Neural cell (in vitro differentiated cells): ENCODE measurements at regions not wholly inside any gene's neighbourhood (a gene's known extent, or its start where the extent isn't known, plus 50 kb on each side); places are given as distances from the start of the nearest gene placed in this dataset.
"Not testable (repeated sequence)": the region's sequence is repeated elsewhere in the genome, so short reads cannot be mapped to it uniquely, and the experiment has no call there.

Experiments used
- H2AFZ ChIP-seq: fragments of 200-600, 300-800 bp; sonication (generic), shearing (Covaris generic); 2 replicates; pipeline ENCODE4 v1.6.0; 2014; ENCODE audit warnings: low read depth, mild to moderate bottlenecking, antibody characterized with exemption, low read length, moderate library complexity
- H3F3A ChIP-seq: fragments of 200-600 bp; shearing (Covaris generic); 2 replicates; pipeline ENCODE4 v1.6.1; 2016; ENCODE audit warnings: mild to moderate bottlenecking, moderate library complexity, mixed read lengths, antibody characterized with exemption, low read length; ENCODE audit not compliant: insufficient read depth, poor library complexity, severe bottlenecking
- H3K27ac ChIP-seq: fragments of 200-600, 300-800 bp; sonication (generic), shearing (Covaris generic); 2 replicates; pipeline ENCODE4 v1.5.1; 2014; ENCODE audit warnings: mild to moderate bottlenecking, low read length, moderate library complexity
- H3K27me3 ChIP-seq: fragments of 300-800, 200-600 bp; sonication (generic), shearing (Covaris generic); 2 replicates; pipeline ENCODE4 v1.6.0; 2014; ENCODE audit warnings: mild to moderate bottlenecking, low read depth, low read length, moderate library complexity; ENCODE audit not compliant: insufficient read depth
- H3K36me3 ChIP-seq: fragments of 300-800, 200-600 bp; sonication (generic), shearing (Covaris generic); 2 replicates; pipeline ENCODE4 v1.5.1; 2014; ENCODE audit warnings: mild to moderate bottlenecking, antibody characterized with exemption, low read length, moderate library complexity; ENCODE audit not compliant: insufficient read depth
- H3K4me2 ChIP-seq: fragments of 300-800, 200-600 bp; sonication (generic), shearing (Covaris generic); 2 replicates; pipeline ENCODE4 v1.6.0; 2014; ENCODE audit warnings: mild to moderate bottlenecking, low read length
- H3K4me3 ChIP-seq: fragments of 300-800, 200-600 bp; sonication (generic), shearing (Covaris generic); 2 replicates; pipeline ENCODE4 v1.5.1; 2014; ENCODE audit warnings: mild to moderate bottlenecking, low read length, moderate library complexity
- H3K79me2 ChIP-seq: fragments of 200-600 bp; shearing (Covaris generic); replicated peaks from 2 replicates; pipeline ENCODE4 v1.6.0; 2014; ENCODE audit warnings: mild to moderate bottlenecking, low read length, moderate library complexity; ENCODE audit not compliant: insufficient read depth
- H3K9ac ChIP-seq: fragments of 300-800, 200-600 bp; sonication (generic), shearing (Covaris generic); 2 replicates; pipeline ENCODE4 v1.6.1; 2016; ENCODE audit warnings: mild to moderate bottlenecking, low read length, mixed read lengths
- H3K9me2 ChIP-seq: fragments of 200-600 bp; shearing (Covaris generic); 2 replicates; pipeline ENCODE4 v1.6.1; 2016; ENCODE audit warnings: mild to moderate bottlenecking, low read length, mixed read lengths; ENCODE audit not compliant: insufficient read depth
- H3K9me3 ChIP-seq: fragments of 200-600, 300-800 bp; sonication (generic), shearing (Covaris generic); 2 replicates; pipeline ENCODE4 v1.6.1; 2016; ENCODE audit warnings: mild to moderate bottlenecking, mixed run types, low read length, moderate library complexity, mixed read lengths
- H4K20me1 ChIP-seq: fragments of 200-600 bp; shearing (Covaris generic); 2 replicates; pipeline ENCODE4 v1.6.1; 2016; ENCODE audit warnings: mild to moderate bottlenecking, mixed run types; ENCODE audit not compliant: insufficient read depth
- CTCF ChIP-seq: fragments of 450-650 bp; IDR thresholded peaks from 2 replicates; pipeline ENCODE4 v1.5.1; 2014; ENCODE audit warnings: antibody characterized with exemption, mild to moderate bottlenecking, moderate library complexity; ENCODE audit not compliant: poor library complexity, severe bottlenecking
- EP300 ChIP-seq: fragments of 450-650 bp; conservative IDR thresholded peaks from 2 replicates; pipeline ENCODE4 v1.6.1; 2014; ENCODE audit warnings: antibody characterized with exemption, mild to moderate bottlenecking, moderate library complexity; ENCODE audit not compliant: poor library complexity, severe bottlenecking
- EZH2 ChIP-seq: fragments of 200-600, 300-800 bp; shearing (Covaris generic), sonication (generic); IDR thresholded peaks from 2 replicates; pipeline ENCODE4 v1.6.1; 2014; ENCODE audit warnings: antibody characterized with exemption, low read length, borderline replicate concordance, mild to moderate bottlenecking; ENCODE audit not compliant: insufficient read depth, poor library complexity, severe bottlenecking
- MXI1 ChIP-seq: fragments of 450-650 bp; conservative IDR thresholded peaks from 2 replicates; pipeline ENCODE4 v1.6.1; 2014; ENCODE audit warnings: antibody characterized with exemption, mild to moderate bottlenecking; ENCODE audit not compliant: poor library complexity, severe bottlenecking
- POLR2AphosphoS5 ChIP-seq: IDR thresholded peaks from 2 replicates; pipeline ENCODE4 v1.6.1; 2012
- RAD21 ChIP-seq: fragments of 450-650 bp; conservative IDR thresholded peaks from 2 replicates; pipeline ENCODE4 v1.6.1; 2014; ENCODE audit warnings: antibody characterized with exemption, mild to moderate bottlenecking, moderate library complexity
- SMC3 ChIP-seq: fragments of 450-650 bp; conservative IDR thresholded peaks from 2 replicates; pipeline ENCODE4 v1.6.1; 2014; ENCODE audit warnings: antibody characterized with exemption, mild to moderate bottlenecking, moderate library complexity; ENCODE audit not compliant: poor library complexity
- TAF1 ChIP-seq: IDR thresholded peaks from 2 replicates; pipeline ENCODE4 v1.6.1; 2012; ENCODE audit warnings: low read depth
- TF ChIP-seq, protein P1 (sequence below): IDR thresholded peaks from 2 replicates; pipeline ENCODE4 v1.6.1; 2012; ENCODE audit warnings: borderline replicate concordance

GRCh38 chr4:66930206-66930605 is 615.1 kb downstream of the CENPC start:
- Histone ChIP-seq H3K4me2 (no peak overlapping the region), H3K9me2 (no peaks in the 10 kb centered on the region), H4K20me1 (no peaks in the 10 kb centered on the region), H3K27me3 (no peaks in the 10 kb centered on the region), H3K79me2 (no peaks in the 10 kb centered on the region), H2AFZ (no peak overlapping the region), H3K36me3 (no peaks in the 10 kb centered on the region), H3F3A (no peaks in the 10 kb centered on the region), H3K9ac (no peak overlapping the region), H3K9me3 (no peaks in the 10 kb centered on the region), H3K4me3 (no peak overlapping the region), H3K27ac (no peak overlapping the region)
- TF ChIP-seq SMC3, result no peak
- no peak for TF ChIP-seq EZH2
- no peak for TF ChIP-seq POLR2AphosphoS5
- no peak for TF ChIP-seq MXI1
- TF ChIP-seq, protein P1, sequence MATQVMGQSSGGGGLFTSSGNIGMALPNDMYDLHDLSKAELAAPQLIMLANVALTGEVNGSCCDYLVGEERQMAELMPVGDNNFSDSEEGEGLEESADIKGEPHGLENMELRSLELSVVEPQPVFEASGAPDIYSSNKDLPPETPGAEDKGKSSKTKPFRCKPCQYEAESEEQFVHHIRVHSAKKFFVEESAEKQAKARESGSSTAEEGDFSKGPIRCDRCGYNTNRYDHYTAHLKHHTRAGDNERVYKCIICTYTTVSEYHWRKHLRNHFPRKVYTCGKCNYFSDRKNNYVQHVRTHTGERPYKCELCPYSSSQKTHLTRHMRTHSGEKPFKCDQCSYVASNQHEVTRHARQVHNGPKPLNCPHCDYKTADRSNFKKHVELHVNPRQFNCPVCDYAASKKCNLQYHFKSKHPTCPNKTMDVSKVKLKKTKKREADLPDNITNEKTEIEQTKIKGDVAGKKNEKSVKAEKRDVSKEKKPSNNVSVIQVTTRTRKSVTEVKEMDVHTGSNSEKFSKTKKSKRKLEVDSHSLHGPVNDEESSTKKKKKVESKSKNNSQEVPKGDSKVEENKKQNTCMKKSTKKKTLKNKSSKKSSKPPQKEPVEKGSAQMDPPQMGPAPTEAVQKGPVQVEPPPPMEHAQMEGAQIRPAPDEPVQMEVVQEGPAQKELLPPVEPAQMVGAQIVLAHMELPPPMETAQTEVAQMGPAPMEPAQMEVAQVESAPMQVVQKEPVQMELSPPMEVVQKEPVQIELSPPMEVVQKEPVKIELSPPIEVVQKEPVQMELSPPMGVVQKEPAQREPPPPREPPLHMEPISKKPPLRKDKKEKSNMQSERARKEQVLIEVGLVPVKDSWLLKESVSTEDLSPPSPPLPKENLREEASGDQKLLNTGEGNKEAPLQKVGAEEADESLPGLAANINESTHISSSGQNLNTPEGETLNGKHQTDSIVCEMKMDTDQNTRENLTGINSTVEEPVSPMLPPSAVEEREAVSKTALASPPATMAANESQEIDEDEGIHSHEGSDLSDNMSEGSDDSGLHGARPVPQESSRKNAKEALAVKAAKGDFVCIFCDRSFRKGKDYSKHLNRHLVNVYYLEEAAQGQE, result no peak
- no peak for TF ChIP-seq EP300
- TF ChIP-seq TAF1, result no peak
- TF ChIP-seq RAD21, result no peak
- TF ChIP-seq CTCF, result no peak

GRCh38 chr4:66929748-66930147 is 615.6 kb downstream of the CENPC start:
- no peaks in the 10 kb centered on the region for H3K9me3 ChIP-seq
- no peak overlapping the region for H3K9ac ChIP-seq
- H4K20me1 ChIP-seq, result no peaks in the 10 kb centered on the region
- no peak overlapping the region for H3K4me2 ChIP-seq
- no peaks in the 10 kb centered on the region for H3K9me2 ChIP-seq
- H3K4me3 ChIP-seq, result no peak overlapping the region
- H3K36me3 ChIP-seq, result no peaks in the 10 kb centered on the region
- no peaks in the 10 kb centered on the region for H3F3A ChIP-seq
- TF ChIP-seq EZH2, result no peak
- no peak for TF ChIP-seq MXI1
- TF ChIP-seq POLR2AphosphoS5, result no peak
- TF ChIP-seq, protein P1, result no peak
- TF ChIP-seq CTCF, result no peak
- TF ChIP-seq SMC3, result no peak
- TF ChIP-seq EP300, result no peak
- no peak overlapping the region for H3K27ac ChIP-seq
- H3K27me3 ChIP-seq, result no peaks in the 10 kb centered on the region
- no peaks in the 10 kb centered on the region for H3K79me2 ChIP-seq
- H2AFZ ChIP-seq, result no peak overlapping the region

DNA sequence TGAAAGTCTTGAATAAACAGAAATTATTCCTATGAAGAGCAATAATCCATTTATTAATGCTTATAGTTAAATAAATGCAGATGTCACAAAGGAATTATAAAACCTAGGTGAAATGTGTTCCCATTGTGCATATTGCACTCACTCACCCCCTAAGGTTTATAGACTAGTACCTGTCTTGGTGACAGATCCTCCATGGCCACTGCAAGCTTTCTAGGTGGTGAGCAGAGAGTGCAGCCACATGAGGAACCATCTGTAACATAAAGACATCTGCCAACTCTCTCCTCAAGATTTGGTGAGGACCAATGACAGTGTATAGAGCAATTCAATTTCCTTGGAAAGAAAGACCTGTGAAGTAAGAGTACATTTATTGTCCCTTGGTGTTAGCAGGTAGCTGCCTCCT is 616.4 kb downstream of the CENPC start:
- H2AFZ ChIP-seq, H3K4me2 ChIP-seq, H3K79me2 ChIP-seq, H4K20me1 ChIP-seq, H3K9me2 ChIP-seq, H3K9me3 ChIP-seq, H3K27ac ChIP-seq, H3K36me3 ChIP-seq, H3F3A ChIP-seq, H3K4me3 ChIP-seq, H3K9ac ChIP-seq, H3K27me3 ChIP-seq: not testable (repeated sequence)
